Pancreas (tissue), 10 donors: ENCODE measurements at regions not wholly inside any gene's neighbourhood (a gene's known extent, or its start where the extent isn't known, plus 50 kb on each side); places are given as distances from the start of the nearest gene placed in this dataset.

Source experiments
- ATAC-seq, 4 donors: fragments of 200-7000 bp; cut with Tn5 transposase; one replicate each; pipeline versions ENCODE4 v1.8.0 to v1.9.1; 2020; ENCODE audit warnings: mild to moderate bottlenecking in 4 of 4, moderate library complexity in 4 of 4
- DNase-seq, 6 donors: peaks; one replicate each; pipeline ENCODE4 v3.0.0-alpha.2; 2020
- FAIRE-seq: peaks from 2 replicates; lab custom pipeline; 2012; peaks lifted over from hg19 to GRCh38; lab: Jason Lieb, UNC
- H3K27ac ChIP-seq, 4 donors: fragments of 200-600 bp; sonication (generic); 1 replicate in 3 of 4; 2 replicates in 1 of 4; pipeline versions ENCODE4 v1.5.0 to v1.8.0; 2020
- H3K27me3 ChIP-seq, 4 donors: fragments of 200-600 bp; one replicate each; pipeline ENCODE4 v1.8.0; 2021
- H3K36me3 ChIP-seq, 3 donors: fragments of 200-600 bp; sonication (generic) in 1 of 3; one replicate each; pipeline versions ENCODE4 v1.5.0 to v1.8.0; 2020 to 2021
- H3K4me1 ChIP-seq, 3 donors: fragments of 200-600 bp; one replicate each; pipeline ENCODE4 v1.8.0; 2021
- H3K4me3 ChIP-seq, 4 donors: fragments of 200-600 bp; sonication (generic) in 2 of 4; one replicate each; pipeline versions ENCODE4 v1.5.0 to v1.8.0; 2020 to 2021
- H3K9me3 ChIP-seq, 4 donors: fragments of 200-600 bp; one replicate each; pipeline ENCODE4 v1.8.0; 2021
- CTCF ChIP-seq, 4 donors: fragments of 200-600 bp; sonication (generic) in 3 of 4; IDR thresholded peaks; one replicate each; pipeline versions ENCODE4 v1.5.0 to v1.8.0; 2021; ENCODE audit warnings: antibody characterized with exemption in 4 of 4
- WGBS, 2 donors: extraction: QIAGEN DNeasy Blood & Tissue Kit; methylation state at CpG; one replicate each; pipeline ENCODE4 v1.1.7; 2013; 5-methylcytosine and 5-hydroxymethylcytosine counted together
- intact Hi-C, 3 donors: fragments of 100-400 bp; cut with DNase I; formaldehyde crosslinking; loops; one replicate each; pipeline versions ENCODE4 v1.11.1 to v1.14.2; 2022
- donor health status: healthy with polysubstance abuse.
- donor health status: DM: no; HTN: no; CAD: no; lungs with moderate emphysema.
- donor health status: DM: no; HTN: no; CAD: no.
- donor health status: control.
- donor health status: control.
- donor health status: Bipolar disorder and iron deficiency.
- donor health status: DM: yes; HTN: yes; CAD: no.
- donor health status: DM: no; HTN: no; CAD: no.
- donor health status: DM: no; HTN: no; CAD: no.
- donor health status: DM: yes; HTN: yes; CAD: no.

GRCh38 chr2:161076936-161077335 lies 83.3 kb upstream of the TANK start:
- no peaks in the 10 kb centered on the region for H3K9me3 ChIP-seq
- ATAC-seq (no peak), DNase-seq (no peak), FAIRE-seq (no peak)
- 80 to 82% methylated on average over 9 of the region's 9 CpGs for WGBS, 2 donors
- H3K27ac ChIP-seq, result no peak overlapping the region
- intact Hi-C loops, result no loop called here
- no peak for TF ChIP-seq CTCF (IDR thresholded peaks at IDR 0.05)
- no peaks in the 10 kb centered on the region for H3K4me1 ChIP-seq
- no peaks in the 10 kb centered on the region for H3K36me3 ChIP-seq
- H3K27me3 ChIP-seq, result no peaks in the 10 kb centered on the region
- H3K4me3 ChIP-seq, result no peak overlapping the region

- H3K4me3 ChIP-seq, result no peak overlapping the region
- H3K27me3 ChIP-seq, result no peaks in the 10 kb centered on the region
- 66 to 74% methylated on average over 5 of the region's 5 CpGs for WGBS, 2 donors
- peak in 1 of 6 donors; percentile 28 for DNase-seq
- no peak for TF ChIP-seq CTCF (IDR thresholded peaks at IDR 0.05)
- intact Hi-C loops, result no loop called here
- no peaks in the 10 kb centered on the region for H3K4me1 ChIP-seq
- H3K27ac ChIP-seq, result peak overlapping the region in 1 of 4 donors; percentile 11
- FAIRE-seq, result no peak
- no peaks in the 10 kb centered on the region for H3K9me3 ChIP-seq
- no peaks in the 10 kb centered on the region for H3K36me3 ChIP-seq
- peak in 3 of 4 donors; percentile 9 to 85 (median 84) for ATAC-seq
Observed at GRCh38 chr2:161077367-161078210, 82.6 kb upstream of the TANK start.

- peak overlapping the region in 1 of 4 donors; percentile 11 for H3K27ac ChIP-seq
- H3K36me3 ChIP-seq, result no peaks in the 10 kb centered on the region
- no peaks in the 10 kb centered on the region for H3K9me3 ChIP-seq
- FAIRE-seq (no peak), DNase-seq (no peak), ATAC-seq (no peak)
- no peak overlapping the region for H3K4me3 ChIP-seq
- TF ChIP-seq CTCF (IDR thresholded peaks at IDR 0.05), result no peak
- no peaks in the 10 kb centered on the region for H3K27me3 ChIP-seq
- no peaks in the 10 kb centered on the region for H3K4me1 ChIP-seq
- intact Hi-C loops, result no loop called here
- WGBS, 2 donors, result 87 to 95% methylated on average over 2 of the region's 2 CpGs
Observed at GRCh38 chr2:161078211-161078539, 82.1 kb upstream of the TANK start.

- TF ChIP-seq CTCF (IDR thresholded peaks at IDR 0.05), result no peak
- Histone ChIP-seq H3K27ac (no peak overlapping the region), H3K27me3 (no peaks in the 10 kb centered on the region), H3K9me3 (no peaks in the 10 kb centered on the region), H3K36me3 (no peaks in the 10 kb centered on the region), H3K4me3 (no peak overlapping the region), H3K4me1 (no peaks in the 10 kb centered on the region)
- ATAC-seq (no peak), DNase-seq (no peak), FAIRE-seq (no peak)
- intact Hi-C loops, result no loop called here
- 41 to 50% methylated on average over 2 of the region's 2 CpGs for WGBS, 2 donors
Observed at GRCh38 chr2:161085149-161085548, 75.1 kb upstream of the TANK start.

GRCh38 chr2:161088658-161089350 lies 71.4 kb upstream of the TANK start:
- no peak for TF ChIP-seq CTCF (IDR thresholded peaks at IDR 0.05)
- intact Hi-C loops, result no loop called here
- H3K27me3 ChIP-seq, result no peaks in the 10 kb centered on the region

More at GRCh38 chr2:161088658-161089350, 71.4 kb upstream of the TANK start:
- H3K9me3 ChIP-seq, result no peaks in the 10 kb centered on the region
- H3K27ac ChIP-seq, result no peak overlapping the region
- ATAC-seq (no peak), FAIRE-seq (no peak), DNase-seq (no peak)
- no peak overlapping the region for H3K4me3 ChIP-seq
- no peaks in the 10 kb centered on the region for H3K36me3 ChIP-seq
- no peaks in the 10 kb centered on the region for H3K4me1 ChIP-seq
- 85 to 87% methylated on average over 4 of the region's 4 CpGs for whole genome bisulfite sequencing, 2 donors
